GM19043 (cell line): ENCODE measurements at regions not wholly inside any gene's neighbourhood (a gene's known extent, or its start where the extent isn't known, plus 50 kb on each side); places are given as distances from the start of the nearest gene placed in this dataset.

ENCODE experiments used
- ATAC-seq: cut with Tn5 transposase; IDR thresholded peaks from one replicate; pipeline ENCODE4 v1.9.1; 2021; ENCODE audit warnings: low read depth; ENCODE audit not compliant: unreplicated experiment

- no peak for ATAC-seq
Observed at GRCh38 chr3:111338059-111338698, 203.8 kb upstream of the CD96 start.

- no peak for ATAC-seq
Observed at GRCh38 chr3:111339017-111339416, 203.0 kb upstream of the CD96 start.

- ATAC-seq: no peak
Observed at GRCh38 chr3:111351334-111351733, 190.7 kb upstream of the CD96 start.

GRCh38 chr3:111352585-111352984 is 189.4 kb upstream of the CD96 start:
- no peak for ATAC-seq

GRCh38 chr3:111359261-111360030 is 182.6 kb upstream of the CD96 start:
- no peak for ATAC-seq

- ATAC-seq: no peak
Observed at GRCh38 chr3:111362381-111363009, 179.5 kb upstream of the CD96 start.

- no peak for ATAC-seq
Observed at GRCh38 chr3:111366515-111366914, 175.5 kb upstream of the CD96 start.

- ATAC-seq: no peak
Observed at GRCh38 chr3:111368056-111368455, 173.9 kb upstream of the CD96 start.

- no peak for ATAC-seq
Observed at GRCh38 chr3:111369958-111370357, 172.0 kb upstream of the CD96 start.

GRCh38 chr3:111373239-111373638 is 168.8 kb upstream of the CD96 start:
- ATAC-seq: no peak

GRCh38 chr3:111373861-111374260 is 168.1 kb upstream of the CD96 start:
- no peak for ATAC-seq

GRCh38 chr3:111385971-111386495 is 156.0 kb upstream of the CD96 start:
- ATAC-seq: no peak

- no peak for ATAC-seq
Observed at GRCh38 chr3:111392894-111393398, 149.1 kb upstream of the CD96 start.

GRCh38 chr3:111412656-111413055 is 129.3 kb upstream of the CD96 start:
- ATAC-seq: no peak

GRCh38 chr3:111414531-111414930 is 127.5 kb upstream of the CD96 start:
- ATAC-seq: no peak

- no peak for ATAC-seq
Observed at GRCh38 chr3:111415018-111415417, 127.0 kb upstream of the CD96 start.

- no peak for ATAC-seq
Observed at GRCh38 chr3:111418391-111418790, 123.6 kb upstream of the CD96 start.

- no peak for ATAC-seq
Observed at GRCh38 chr3:111428301-111428700, 113.7 kb upstream of the CD96 start.

GRCh38 chr3:111434941-111435622 is 106.9 kb upstream of the CD96 start:
- no peak for ATAC-seq

GRCh38 chr3:111438283-111438682 is 103.7 kb upstream of the CD96 start:
- ATAC-seq: no peak

- ATAC-seq: no peak
Observed at GRCh38 chr3:111454551-111454950, 87.4 kb upstream of the CD96 start.
